ENCODE measurements at regions not wholly inside any gene's neighbourhood (a gene's known extent, or its start where the extent isn't known, plus 50 kb on each side); places are given as distances from the start of the nearest gene placed in this dataset.

DNA sequence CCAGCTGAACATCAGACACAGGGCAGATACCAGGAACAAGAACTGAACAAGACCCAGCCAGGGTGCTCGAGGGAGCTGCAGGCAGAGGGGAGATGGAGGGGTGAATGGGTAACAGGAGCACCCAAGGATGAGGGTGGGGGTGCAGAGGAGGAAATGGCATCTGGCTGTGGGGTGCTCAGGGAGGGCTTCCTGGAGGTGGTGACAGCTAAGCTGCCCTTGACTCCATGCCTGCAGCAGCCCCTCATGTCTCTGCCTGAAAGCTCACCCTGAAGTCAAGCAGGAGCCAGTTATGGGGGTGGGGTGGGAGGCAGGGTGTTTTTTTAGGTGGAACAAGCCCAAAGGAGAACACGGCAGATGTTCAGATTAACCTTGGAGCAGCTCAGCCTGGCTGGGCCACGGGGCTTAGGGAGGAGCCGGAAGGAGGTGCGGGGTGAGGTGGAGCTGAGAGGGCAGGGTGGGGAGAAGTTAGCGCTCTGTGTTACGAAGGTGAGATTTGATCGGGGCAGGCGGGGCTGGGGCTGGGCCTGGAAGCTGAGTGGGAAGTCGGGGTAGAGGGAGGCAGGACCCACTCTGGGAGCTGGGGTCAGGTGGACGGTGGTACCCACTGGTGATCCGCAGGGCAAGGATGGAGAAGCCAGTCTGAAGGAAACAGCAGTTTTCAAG is 143.0 kb downstream of the ENGASE start:
- TF ChIP-seq, protein P1, sequence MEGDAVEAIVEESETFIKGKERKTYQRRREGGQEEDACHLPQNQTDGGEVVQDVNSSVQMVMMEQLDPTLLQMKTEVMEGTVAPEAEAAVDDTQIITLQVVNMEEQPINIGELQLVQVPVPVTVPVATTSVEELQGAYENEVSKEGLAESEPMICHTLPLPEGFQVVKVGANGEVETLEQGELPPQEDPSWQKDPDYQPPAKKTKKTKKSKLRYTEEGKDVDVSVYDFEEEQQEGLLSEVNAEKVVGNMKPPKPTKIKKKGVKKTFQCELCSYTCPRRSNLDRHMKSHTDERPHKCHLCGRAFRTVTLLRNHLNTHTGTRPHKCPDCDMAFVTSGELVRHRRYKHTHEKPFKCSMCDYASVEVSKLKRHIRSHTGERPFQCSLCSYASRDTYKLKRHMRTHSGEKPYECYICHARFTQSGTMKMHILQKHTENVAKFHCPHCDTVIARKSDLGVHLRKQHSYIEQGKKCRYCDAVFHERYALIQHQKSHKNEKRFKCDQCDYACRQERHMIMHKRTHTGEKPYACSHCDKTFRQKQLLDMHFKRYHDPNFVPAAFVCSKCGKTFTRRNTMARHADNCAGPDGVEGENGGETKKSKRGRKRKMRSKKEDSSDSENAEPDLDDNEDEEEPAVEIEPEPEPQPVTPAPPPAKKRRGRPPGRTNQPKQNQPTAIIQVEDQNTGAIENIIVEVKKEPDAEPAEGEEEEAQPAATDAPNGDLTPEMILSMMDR (IDR thresholded peaks at IDR 0.05; ENCODE audit: insufficient read depth, missing control alignments), result no peak
- FAIRE-seq (no peak), DNase-seq (ENCODE audit: insufficient read length, low spot score) (peak; percentile 76)

DNA sequence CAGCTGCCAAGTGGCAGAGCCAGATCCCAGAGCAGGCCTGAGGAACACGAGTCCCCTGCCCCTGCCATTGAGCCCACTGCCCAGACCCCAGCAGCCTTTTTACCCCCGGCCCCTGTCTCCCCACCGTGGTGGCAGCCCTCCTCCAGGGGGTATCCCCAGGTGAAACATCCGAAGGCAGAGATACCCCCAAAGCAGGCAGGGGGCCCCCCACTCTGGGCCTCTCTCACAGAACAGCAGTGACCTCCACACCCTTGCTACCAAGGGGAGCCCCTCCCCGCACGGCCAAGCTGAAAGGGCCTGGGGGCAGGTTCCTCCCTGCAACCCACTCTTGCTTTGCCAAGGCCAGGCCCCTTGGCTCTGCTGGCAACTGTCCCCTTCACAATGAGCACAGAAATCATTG is 142.2 kb downstream of the ENGASE start:
- FAIRE-seq, result no peak
- no peak for DNase-seq (ENCODE audit: insufficient read length, low spot score)
- TF ChIP-seq, protein P1 (IDR thresholded peaks at IDR 0.05; ENCODE audit: insufficient read depth, missing control alignments), result no peak

DNA sequence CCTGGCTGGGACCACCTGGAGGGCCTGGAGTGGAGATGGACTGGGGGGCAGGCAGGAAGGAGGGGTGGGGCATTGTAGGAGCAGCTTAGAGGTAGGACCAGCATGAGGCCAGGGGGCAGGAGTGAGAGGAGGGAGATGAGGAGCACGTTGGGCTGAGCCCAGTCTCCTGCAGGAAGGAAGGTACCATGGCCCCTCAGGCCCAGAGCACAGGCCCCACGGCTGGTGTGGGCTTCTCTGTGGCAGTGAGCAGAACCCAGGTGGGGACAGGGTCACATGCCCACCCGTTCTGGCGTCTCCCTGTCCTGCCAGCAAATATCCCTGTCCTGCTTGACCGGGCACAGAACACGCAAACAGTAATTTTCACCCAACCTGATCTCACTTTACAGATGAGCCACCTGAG is 141.8 kb downstream of the ENGASE start:
- no peak for FAIRE-seq
- no peak for DNase-seq (ENCODE audit: insufficient read length, low spot score)
- TF ChIP-seq, protein P1 (IDR thresholded peaks at IDR 0.05; ENCODE audit: insufficient read depth, missing control alignments), result no peak

DNA sequence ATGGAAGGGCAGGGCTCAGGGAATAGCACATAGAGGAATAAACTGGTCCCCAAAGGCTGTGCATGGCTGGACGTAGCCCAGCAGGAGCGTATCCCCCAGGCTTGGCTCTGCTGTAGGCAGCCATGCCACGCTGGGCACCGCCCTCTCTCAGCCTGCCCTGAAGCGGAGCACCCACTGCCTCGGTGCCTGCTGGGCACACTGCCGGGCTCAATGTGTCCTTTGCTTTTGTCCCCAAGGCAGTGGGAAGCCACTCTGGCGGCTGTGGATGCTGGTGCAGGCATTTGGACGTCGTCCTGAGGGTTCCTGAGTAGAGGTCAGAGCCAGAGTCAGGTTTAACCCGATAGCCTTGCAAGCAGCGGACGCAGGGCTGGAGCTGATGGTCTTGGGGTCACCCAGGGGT is 141.0 kb downstream of the ENGASE start:
- FAIRE-seq, result no peak
- DNase-seq (ENCODE audit: insufficient read length, low spot score), result no peak
- TF ChIP-seq, protein P1 (IDR thresholded peaks at IDR 0.05; ENCODE audit: insufficient read depth, missing control alignments), result no peak

DNA sequence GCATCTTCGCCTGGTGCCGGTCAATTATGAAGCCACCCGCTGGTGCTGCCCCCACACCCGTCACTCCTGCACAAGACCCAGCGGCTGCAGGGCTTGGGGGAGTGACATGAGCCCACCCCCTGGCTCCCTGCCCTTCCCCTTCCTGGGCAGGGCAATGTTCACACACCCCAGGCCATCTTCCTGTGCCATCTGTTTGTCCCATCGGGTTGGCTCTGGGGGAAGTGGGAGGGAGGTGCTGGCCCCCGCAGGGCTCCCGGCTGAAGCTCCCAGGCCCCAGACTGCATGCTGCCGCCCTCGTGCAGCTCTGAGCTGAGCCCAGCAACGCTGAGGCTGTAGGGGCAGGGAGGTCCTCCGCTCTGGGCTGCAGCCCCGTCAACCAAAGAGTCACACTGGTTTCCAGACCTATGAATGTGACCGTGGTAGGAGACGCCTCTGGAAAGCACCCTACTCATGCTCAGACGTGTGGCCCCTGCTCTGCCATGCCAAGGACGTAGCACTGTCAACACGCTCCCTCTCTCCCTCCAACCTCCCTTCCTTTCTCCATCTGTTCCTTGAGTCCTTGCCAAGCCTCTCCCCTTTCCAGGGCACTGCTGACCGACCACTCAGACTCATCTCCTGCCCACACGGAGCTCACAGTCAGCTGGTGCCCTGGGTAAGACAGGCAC is 140.4 kb downstream of the ENGASE start:
- FAIRE-seq, result no peak
- TF ChIP-seq, protein P1 (IDR thresholded peaks at IDR 0.05; ENCODE audit: insufficient read depth, missing control alignments), result no peak
- DNase-seq (ENCODE audit: insufficient read length, low spot score), result no peak

DNA sequence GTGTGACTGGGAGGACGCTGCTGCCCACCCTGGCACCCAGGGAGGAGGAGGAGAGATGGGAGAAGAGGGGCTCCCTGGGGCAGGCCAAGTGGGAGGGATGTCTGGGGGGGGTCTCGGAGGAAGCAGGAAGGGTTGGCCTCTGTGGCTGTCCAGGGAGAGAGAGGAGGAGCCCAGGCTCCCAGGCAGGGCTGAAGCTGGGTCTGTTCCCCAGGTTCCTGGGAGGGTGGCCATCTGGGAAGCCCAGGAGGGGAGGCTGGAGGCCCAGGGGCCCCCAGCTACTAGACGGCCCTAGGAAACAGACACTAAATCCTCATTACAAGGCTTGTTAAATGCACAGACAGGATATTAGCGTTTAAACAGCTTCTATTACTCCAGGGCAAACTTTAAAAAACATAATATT is 139.8 kb downstream of the ENGASE start:
- TF ChIP-seq, protein P1 (IDR thresholded peaks at IDR 0.05; ENCODE audit: insufficient read depth, missing control alignments), result no peak
- DNase-seq (ENCODE audit: insufficient read length, low spot score) (no peak), FAIRE-seq (no peak)

DNA sequence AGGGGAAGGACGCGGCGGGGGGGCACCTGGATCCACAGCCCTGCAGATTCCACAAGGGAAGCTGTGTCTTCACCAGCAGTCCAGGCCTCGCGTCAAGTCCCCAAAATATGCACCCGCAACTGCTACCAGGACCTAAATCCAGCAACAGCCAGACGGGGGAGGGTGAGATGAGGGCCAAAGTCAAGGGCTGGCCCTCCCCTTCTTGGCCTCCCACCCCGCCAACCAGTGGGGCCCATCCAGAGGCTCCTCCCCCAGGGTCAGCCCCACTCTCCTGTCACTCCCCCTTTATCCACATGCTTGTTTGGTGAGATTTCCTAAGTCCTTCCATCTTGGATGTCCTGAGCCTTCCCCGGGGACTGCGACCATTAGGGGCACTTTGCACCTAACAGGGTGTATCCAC is 138.7 kb downstream of the ENGASE start:
- TF ChIP-seq, protein P1 (IDR thresholded peaks at IDR 0.05; ENCODE audit: insufficient read depth, missing control alignments), result no peak
- DNase-seq (ENCODE audit: insufficient read length, low spot score) (no peak), FAIRE-seq (no peak)
